Coronary artery (tissue), 2 donors: ENCODE measurements at regions not wholly inside any gene's neighbourhood (a gene's known extent, or its start where the extent isn't known, plus 50 kb on each side); places are given as distances from the start of the nearest gene placed in this dataset.

Experiments used
- DNase-seq: peaks from one replicate; pipeline ENCODE4 v3.0.0-alpha.2; 2017; ENCODE audit warnings: low spot score
- H3K27ac ChIP-seq, 2 donors: fragments of 200-600 bp; sonication (generic); one replicate each; pipeline ENCODE4 v1.5.1; 2016 to 2019
- H3K4me3 ChIP-seq: fragments of 200-600 bp; sonication (generic); 2 replicates; pipeline ENCODE4 v1.5.1; 2016; ENCODE audit warnings: mild to moderate bottlenecking, moderate library complexity
- CTCF ChIP-seq: fragments of 200-600 bp; sonication (generic); IDR thresholded peaks from one replicate; pipeline ENCODE4 v1.5.1; 2019; ENCODE audit warnings: antibody characterized with exemption

DNA sequence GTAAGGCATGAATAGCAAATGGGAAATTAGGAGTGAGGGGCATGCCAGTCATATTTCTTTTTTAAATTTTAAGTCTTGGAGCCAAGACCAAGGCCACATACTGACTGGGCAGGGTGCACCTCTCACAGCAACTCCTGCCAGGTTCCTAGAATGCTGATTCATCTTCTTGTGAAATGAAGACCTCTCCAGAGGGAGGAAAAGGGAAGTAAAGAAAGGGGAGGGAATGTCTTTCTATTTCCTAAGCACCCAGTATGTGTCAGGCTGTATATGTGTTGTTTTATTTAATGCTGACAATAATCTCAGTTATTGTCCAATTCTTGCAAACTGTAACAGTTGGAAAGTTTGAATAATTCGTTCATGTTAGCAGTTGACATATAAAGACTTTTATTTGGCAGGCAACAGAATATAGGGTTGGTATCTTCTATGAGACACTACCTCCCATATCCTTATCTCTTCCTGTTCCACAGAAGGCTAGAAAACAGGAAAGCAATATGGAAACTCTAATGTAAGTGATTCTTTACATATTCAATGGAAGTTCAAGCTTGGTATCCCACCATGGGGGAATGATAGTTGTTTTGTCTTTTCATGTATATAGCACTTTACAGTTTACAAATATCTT lies 259.1 kb upstream of the USP24 start:
- no peak overlapping the region for H3K4me3 ChIP-seq
- DNase-seq, result no peak
- H3K27ac ChIP-seq, result no peak overlapping the region
- TF ChIP-seq CTCF, result no peak

- H3K27ac ChIP-seq, result no peak overlapping the region
- DNase-seq, result no peak
Observed at GRCh38 chr1:55473661-55474060, 258.5 kb upstream of the USP24 start.

GRCh38 chr1:55472784-55473183 lies 257.6 kb upstream of the USP24 start:
- no peak for DNase-seq
- no peak overlapping the region for H3K27ac ChIP-seq
- no peak overlapping the region for H3K4me3 ChIP-seq
- TF ChIP-seq CTCF, result no peak

More at GRCh38 chr1:55473661-55474060, 258.5 kb upstream of the USP24 start:
- H3K4me3 ChIP-seq, result no peak overlapping the region
- no peak for TF ChIP-seq CTCF

DNA sequence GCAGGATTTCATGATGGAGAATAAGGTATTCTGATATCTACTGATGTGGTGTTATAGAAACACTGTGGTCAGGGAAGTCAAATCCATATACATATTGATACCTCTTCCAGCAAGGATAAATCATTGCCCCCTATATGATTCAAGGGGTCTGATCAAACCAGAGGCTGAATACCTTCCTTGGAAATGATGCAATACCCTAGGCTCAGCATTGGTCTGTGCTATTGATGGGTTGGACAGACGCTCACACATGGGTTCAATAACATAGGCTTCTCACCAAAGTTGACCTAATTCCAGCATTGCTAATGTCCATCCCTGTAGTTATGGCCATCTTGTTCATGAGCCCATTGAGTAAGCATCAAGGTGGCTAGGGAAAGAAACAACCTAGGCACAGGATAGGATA lies 257.0 kb upstream of the USP24 start:
- no peak overlapping the region for H3K27ac ChIP-seq
- no peak for DNase-seq
- TF ChIP-seq CTCF, result no peak
- no peak overlapping the region for H3K4me3 ChIP-seq

DNA sequence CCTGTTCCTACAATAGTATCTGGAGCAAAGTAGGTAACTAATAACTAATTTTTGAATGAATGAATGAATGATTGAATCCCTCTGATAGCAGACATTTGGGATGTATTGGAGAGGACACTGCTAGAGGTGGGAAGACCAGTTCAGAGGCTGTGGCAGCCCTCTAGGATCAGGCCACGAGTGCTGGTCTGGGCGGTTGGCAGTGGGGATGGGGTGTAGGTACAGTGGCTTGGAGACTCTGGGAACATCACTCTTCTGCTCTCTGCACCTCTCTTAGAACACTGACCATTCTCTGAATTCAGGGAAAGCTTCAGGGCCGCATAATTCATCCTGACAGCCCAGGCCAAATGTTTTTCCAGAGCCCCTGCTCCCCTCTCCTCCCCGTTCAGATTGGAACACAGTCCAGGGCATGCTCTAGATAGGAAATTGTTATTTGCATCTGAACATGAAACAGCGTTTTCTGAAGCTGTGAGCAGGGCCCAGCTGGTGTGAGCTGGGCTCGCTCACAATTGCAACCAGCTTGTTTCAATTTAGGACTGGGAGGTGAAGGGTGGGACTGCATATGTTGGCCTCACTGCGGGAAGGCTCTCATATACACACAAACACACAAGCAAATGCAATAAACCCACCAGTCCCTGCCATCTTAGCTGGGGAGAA lies 253.1 kb upstream of the USP24 start:
- no peak overlapping the region for H3K4me3 ChIP-seq
- no peak overlapping the region for H3K27ac ChIP-seq
- DNase-seq, result no peak
- no peak for TF ChIP-seq CTCF

- H3K4me3 ChIP-seq, result no peak overlapping the region
- no peak for TF ChIP-seq CTCF
- no peak for DNase-seq
- H3K27ac ChIP-seq, result no peak overlapping the region
Observed at GRCh38 chr1:55466921-55467320, 251.8 kb upstream of the USP24 start.

- DNase-seq, result no peak
- Histone ChIP-seq H3K27ac (no peak overlapping the region), H3K4me3 (no peak overlapping the region)
- no peak for TF ChIP-seq CTCF
Observed at GRCh38 chr1:55466373-55466772, 251.2 kb upstream of the USP24 start.
